MM.1S (cell line): ENCODE measurements at regions not wholly inside any gene's neighbourhood (a gene's known extent, or its start where the extent isn't known, plus 50 kb on each side); places are given as distances from the start of the nearest gene placed in this dataset.

Experiments used
- DNase-seq: peaks from one replicate; pipeline ENCODE4 v3.0.0-alpha.2; 2015
- H2AFZ ChIP-seq: fragments of 300-600 bp; sonication (generic); 2 replicates; pipeline ENCODE4 v1.6.0; 2016; ENCODE audit warnings: antibody characterized with exemption, low read length
- H3F3A ChIP-seq: fragments of 300-600 bp; sonication (generic); 2 replicates; pipeline ENCODE4 v1.6.1; 2016; ENCODE audit warnings: mild to moderate bottlenecking, antibody characterized with exemption, low read length, moderate library complexity, mixed read lengths; ENCODE audit not compliant: insufficient read depth
- H3K27ac ChIP-seq: fragments of 300-600 bp; sonication (generic); 2 replicates; pipeline ENCODE4 v1.5.1; 2016; ENCODE audit warnings: mild to moderate bottlenecking, low read length
- H3K27me3 ChIP-seq: fragments of 300-600 bp; sonication (generic); replicated peaks from 2 replicates; pipeline ENCODE4 v1.6.0; 2016; ENCODE audit warnings: low read length; ENCODE audit not compliant: insufficient read depth
- H3K36me3 ChIP-seq: fragments of 300-600 bp; sonication (generic); replicated peaks from 2 replicates; pipeline ENCODE4 v1.6.1; 2016; ENCODE audit warnings: mild to moderate bottlenecking, low read length, mixed read lengths; ENCODE audit not compliant: insufficient read depth
- H3K4me1 ChIP-seq: fragments of 300-600 bp; sonication (generic); 2 replicates; pipeline ENCODE4 v1.6.1; 2016; ENCODE audit warnings: low read length, mixed read lengths
- H3K4me2 ChIP-seq: fragments of 300-600 bp; sonication (generic); 2 replicates; pipeline ENCODE4 v1.6.0; 2016; ENCODE audit warnings: low read depth, low read length
- H3K4me3 ChIP-seq: fragments of 300-600 bp; sonication (generic); 2 replicates; pipeline ENCODE4 v1.5.1; 2016; ENCODE audit warnings: low read length, mixed read lengths
- H3K79me2 ChIP-seq: fragments of 300-600 bp; sonication (generic); 2 replicates; pipeline ENCODE4 v1.6.1; 2016; ENCODE audit warnings: mixed run types, low read length, mixed read lengths
- H3K9ac ChIP-seq: fragments of 300-600 bp; sonication (generic); 2 replicates; pipeline ENCODE4 v1.6.1; 2016; ENCODE audit warnings: low read length, mixed read lengths
- H3K9me2 ChIP-seq: fragments of 300-600 bp; sonication (generic); replicated peaks from 2 replicates; pipeline ENCODE4 v1.6.1; 2016; ENCODE audit warnings: mild to moderate bottlenecking, low read length, mixed read lengths; ENCODE audit not compliant: insufficient read depth
- H3K9me3 ChIP-seq: fragments of 300-600 bp; sonication (generic); replicated peaks from 2 replicates; pipeline ENCODE4 v1.6.1; 2016; ENCODE audit warnings: mild to moderate bottlenecking, low read length, mixed read lengths; ENCODE audit not compliant: insufficient read depth
- H4K20me1 ChIP-seq: fragments of 300-600 bp; sonication (generic); 2 replicates; pipeline ENCODE4 v1.6.1; 2016; ENCODE audit warnings: mild to moderate bottlenecking, low read length, moderate library complexity, mixed read lengths; ENCODE audit not compliant: insufficient read depth
- EZH2 ChIP-seq: fragments of 300-600 bp; sonication (generic); optimal IDR thresholded peaks from 2 replicates; pipeline ENCODE3; 2017; ENCODE audit warnings: low read depth, mild to moderate bottlenecking, antibody characterized with exemption, low read length, mixed read lengths
- EZH2phosphoT487 ChIP-seq: fragments of 300-600 bp; sonication (generic); IDR thresholded peaks from 2 replicates; pipeline ENCODE4 v1.6.1; 2018; ENCODE audit warnings: antibody characterized with exemption, low read length
- TF ChIP-seq, protein P1 (sequence below): fragments of 300-600 bp; sonication (generic); IDR thresholded peaks from 2 replicates; pipeline ENCODE4 v1.5.1; 2016; ENCODE audit warnings: antibody characterized with exemption, low read length, mixed read lengths

DNA sequence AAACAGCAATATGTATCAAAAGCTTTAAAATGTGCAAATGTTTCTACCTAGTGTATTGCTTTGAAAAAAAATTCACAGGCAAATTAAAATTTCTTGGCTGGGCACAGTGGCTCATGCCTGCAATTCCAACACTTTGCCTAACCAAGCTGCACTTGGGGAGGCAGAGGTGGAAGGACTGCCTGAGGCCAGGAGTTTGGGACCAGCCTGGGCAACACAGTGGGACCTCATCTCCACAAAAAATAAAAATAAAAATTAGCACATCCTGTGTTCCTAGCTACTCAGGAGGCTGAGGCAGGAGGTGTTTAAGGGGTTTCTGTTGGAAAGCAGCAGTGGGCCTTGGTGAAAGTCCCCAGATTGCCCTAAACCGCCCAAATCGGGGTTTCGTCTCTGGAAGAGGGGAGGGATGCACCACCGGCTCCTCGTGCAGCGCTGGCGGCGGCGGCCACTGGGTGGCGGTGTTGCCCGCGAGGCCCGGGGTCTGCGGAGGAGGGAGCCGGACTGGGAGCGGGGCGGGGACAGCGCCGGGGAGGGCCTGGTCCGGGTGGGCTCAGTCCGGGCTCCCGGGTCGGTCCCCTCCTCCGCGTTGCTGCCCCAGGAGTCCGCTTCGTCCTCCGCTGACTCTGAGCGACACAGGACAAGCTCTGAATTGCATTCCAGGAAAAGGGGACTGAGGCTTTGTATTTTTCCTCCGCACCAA lies 265.6 kb downstream of the AACS start:
- Histone ChIP-seq H3K4me2 (peak overlapping the region; percentile 63; the same call in 1 of the 2 replicates), H3F3A (no peaks in the 10 kb centered on the region), H3K27me3 (no peaks in the 10 kb centered on the region), H3K9me2 (no peaks in the 10 kb centered on the region), H3K27ac (no peak overlapping the region), H4K20me1 (no peaks in the 10 kb centered on the region), H2AFZ (peak overlapping the region; percentile 75), H3K4me1 (no peaks in the 10 kb centered on the region), H3K79me2 (no peaks in the 10 kb centered on the region), H3K9me3 (no peaks in the 10 kb centered on the region), H3K36me3 (no peaks in the 10 kb centered on the region), H3K4me3 (peak overlapping the region; percentile 48), H3K9ac (peak overlapping the region; percentile 27; the same call in 1 of the 2 replicates)
- TF ChIP-seq, protein P1, sequence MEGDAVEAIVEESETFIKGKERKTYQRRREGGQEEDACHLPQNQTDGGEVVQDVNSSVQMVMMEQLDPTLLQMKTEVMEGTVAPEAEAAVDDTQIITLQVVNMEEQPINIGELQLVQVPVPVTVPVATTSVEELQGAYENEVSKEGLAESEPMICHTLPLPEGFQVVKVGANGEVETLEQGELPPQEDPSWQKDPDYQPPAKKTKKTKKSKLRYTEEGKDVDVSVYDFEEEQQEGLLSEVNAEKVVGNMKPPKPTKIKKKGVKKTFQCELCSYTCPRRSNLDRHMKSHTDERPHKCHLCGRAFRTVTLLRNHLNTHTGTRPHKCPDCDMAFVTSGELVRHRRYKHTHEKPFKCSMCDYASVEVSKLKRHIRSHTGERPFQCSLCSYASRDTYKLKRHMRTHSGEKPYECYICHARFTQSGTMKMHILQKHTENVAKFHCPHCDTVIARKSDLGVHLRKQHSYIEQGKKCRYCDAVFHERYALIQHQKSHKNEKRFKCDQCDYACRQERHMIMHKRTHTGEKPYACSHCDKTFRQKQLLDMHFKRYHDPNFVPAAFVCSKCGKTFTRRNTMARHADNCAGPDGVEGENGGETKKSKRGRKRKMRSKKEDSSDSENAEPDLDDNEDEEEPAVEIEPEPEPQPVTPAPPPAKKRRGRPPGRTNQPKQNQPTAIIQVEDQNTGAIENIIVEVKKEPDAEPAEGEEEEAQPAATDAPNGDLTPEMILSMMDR, result peak; percentile 60
- no peak for TF ChIP-seq EZH2
- no peak for TF ChIP-seq EZH2phosphoT487
- DNase-seq, result peak; percentile 23

DNA sequence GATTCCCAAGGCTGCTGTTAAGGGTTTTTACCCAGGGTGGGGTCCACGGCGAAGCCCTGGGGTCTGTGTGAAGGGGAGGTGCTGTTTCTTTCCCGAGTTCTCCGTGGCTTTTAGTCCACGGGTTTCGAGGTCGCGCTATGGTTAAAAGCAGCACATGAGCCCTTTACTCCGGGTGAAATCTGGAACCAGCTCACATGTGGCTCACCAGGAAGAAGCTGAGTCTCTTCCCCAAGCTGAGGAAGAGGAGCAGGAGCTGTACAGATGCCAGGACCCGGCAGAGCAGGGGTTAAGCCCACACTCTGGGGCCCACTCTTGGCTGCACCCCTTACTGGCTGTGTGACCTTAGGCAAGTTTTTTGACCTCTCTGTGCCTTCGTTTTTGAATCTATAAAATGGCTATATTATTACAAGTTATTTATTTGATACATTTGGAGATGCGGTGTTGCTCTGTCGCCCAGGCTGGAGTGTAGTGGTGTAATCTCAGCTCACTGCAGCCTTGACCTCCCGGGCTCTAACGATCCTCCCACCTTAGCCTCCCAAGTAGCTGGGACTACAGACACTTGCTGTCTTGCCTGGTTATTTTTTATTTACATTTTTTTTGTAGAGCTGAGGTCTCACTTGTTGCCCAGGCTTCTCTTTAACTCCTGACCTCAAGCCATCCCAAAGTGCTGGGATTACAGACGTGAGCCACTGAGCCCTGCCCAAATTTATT lies 266.3 kb downstream of the AACS start:
- no peak for TF ChIP-seq EZH2phosphoT487
- no peak for TF ChIP-seq EZH2
- TF ChIP-seq, protein P1, result no peak
- Histone ChIP-seq H3K4me3 (peak overlapping the region; percentile 48), H3K9ac (peak overlapping the region; percentile 27; the same call in 1 of the 2 replicates), H2AFZ (peak overlapping the region; percentile 75), H3K27me3 (no peaks in the 10 kb centered on the region), H3K79me2 (no peaks in the 10 kb centered on the region), H3K9me2 (no peaks in the 10 kb centered on the region), H3K9me3 (no peaks in the 10 kb centered on the region), H3K4me1 (no peaks in the 10 kb centered on the region), H3K4me2 (peak overlapping the region; percentile 63; the same call in 1 of the 2 replicates), H3K27ac (no peak overlapping the region), H3K36me3 (no peaks in the 10 kb centered on the region), H4K20me1 (no peaks in the 10 kb centered on the region), H3F3A (no peaks in the 10 kb centered on the region)
- no peak for DNase-seq

DNA sequence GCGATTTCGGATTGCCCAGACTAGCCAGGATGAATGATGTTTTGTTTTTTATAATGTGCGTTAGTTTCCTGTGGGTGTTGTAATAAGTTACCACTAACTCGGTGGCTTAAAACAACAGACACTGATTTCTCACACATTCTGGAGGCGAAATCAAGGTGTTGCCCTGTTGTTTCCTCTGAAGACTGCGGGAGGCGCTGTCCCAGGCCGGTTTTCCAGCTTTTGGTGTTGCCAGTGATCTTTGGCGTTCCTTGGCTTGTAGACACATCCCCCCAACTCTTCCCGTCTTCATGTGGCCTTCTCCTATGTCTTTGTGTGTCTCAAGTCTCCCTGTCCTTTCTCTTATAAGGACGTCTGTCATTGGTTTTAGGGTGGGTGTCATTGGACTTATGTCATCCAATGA lies 267.7 kb downstream of the AACS start:
- Histone ChIP-seq H4K20me1 (no peaks in the 10 kb centered on the region), H3K27ac (no peak overlapping the region), H3K36me3 (no peaks in the 10 kb centered on the region), H3K27me3 (no peaks in the 10 kb centered on the region), H2AFZ (no peak overlapping the region), H3K4me3 (no peak overlapping the region), H3K9me3 (no peaks in the 10 kb centered on the region), H3K9me2 (no peaks in the 10 kb centered on the region), H3K9ac (no peak overlapping the region), H3K79me2 (no peaks in the 10 kb centered on the region), H3K4me2 (no peak overlapping the region), H3F3A (no peaks in the 10 kb centered on the region), H3K4me1 (no peaks in the 10 kb centered on the region)
- no peak for DNase-seq
- TF ChIP-seq, protein P1, result no peak
- no peak for TF ChIP-seq EZH2phosphoT487
- no peak for TF ChIP-seq EZH2
